ENCODE measurements at regions not wholly inside any gene's neighbourhood (a gene's known extent, or its start where the extent isn't known, plus 50 kb on each side); places are given as distances from the start of the nearest gene placed in this dataset.

- Histone ChIP-seq H3K4me2 (ENCODE audit: low read length) (no peak overlapping the region), H2AFZ (ENCODE audit: low read depth, low read length) (no peak overlapping the region), H3K27ac (ENCODE audit: low read length) (no peak overlapping the region)
Observed at GRCh38 chr18:10121028-10121427, 207.2 kb downstream of the VAPA start.

DNA sequence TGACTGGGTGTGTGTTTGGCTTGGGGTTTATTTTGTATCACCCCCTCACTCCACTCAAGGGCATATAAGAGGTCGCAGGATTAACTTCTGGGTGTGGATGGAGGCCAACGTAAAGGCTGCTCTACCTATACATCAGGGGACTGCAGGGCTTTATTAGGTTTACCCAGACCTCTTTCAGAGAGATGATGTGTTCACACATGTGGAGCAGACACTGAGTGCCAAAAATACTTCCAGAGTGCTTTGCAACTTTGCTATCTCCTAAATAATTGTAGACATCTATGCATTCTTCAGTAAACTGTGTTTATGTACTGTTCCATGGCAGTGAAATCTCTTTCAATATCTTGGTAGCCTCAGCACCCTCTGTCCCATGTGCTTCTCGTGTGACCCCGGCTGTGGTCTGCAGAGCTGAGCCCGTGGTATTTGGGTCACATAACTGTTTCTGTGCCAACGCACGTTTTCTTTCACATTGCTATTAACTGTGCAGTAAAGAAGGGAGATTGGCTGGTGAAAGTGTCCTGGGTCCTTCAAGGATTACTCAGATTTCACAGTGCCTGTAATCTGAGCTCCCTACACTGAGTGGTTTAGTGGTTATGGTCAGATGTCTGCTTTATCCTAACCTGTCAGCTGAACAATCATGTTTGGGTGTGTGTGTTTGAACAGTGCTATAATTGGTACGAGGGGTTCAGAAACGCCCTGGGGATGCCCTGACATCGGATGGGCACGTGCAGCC is 208.1 kb downstream of the VAPA start:
- Histone ChIP-seq H2AFZ (ENCODE audit: low read depth, low read length) (no peak overlapping the region), H3K9ac (ENCODE audit: low read length) (no peak overlapping the region), H3K27ac (ENCODE audit: low read length) (no peak overlapping the region), H3K36me3 (ENCODE audit: insufficient read depth, low read length) (no peaks in the 10 kb centered on the region), H3K9me2 (ENCODE audit: insufficient read depth, low read length) (no peaks in the 10 kb centered on the region), H3K79me2 (replicated peaks; ENCODE audit: insufficient read depth, low read length) (no peaks in the 10 kb centered on the region), H3K4me2 (ENCODE audit: low read length) (no peak overlapping the region), H4K20me1 (ENCODE audit: insufficient read depth) (no peaks in the 10 kb centered on the region), H3K27me3 (ENCODE audit: insufficient read depth, low read depth, low read length) (no peaks in the 10 kb centered on the region), H3F3A (ENCODE audit: insufficient read depth, low read length, poor library complexity, severe bottlenecking) (no peaks in the 10 kb centered on the region), H3K9me3 (ENCODE audit: low read length) (no peaks in the 10 kb centered on the region), H3K4me3 (ENCODE audit: low read length) (no peak overlapping the region)
- TF ChIP-seq MXI1 (conservative IDR thresholded peaks at IDR 0.05; ENCODE audit: poor library complexity, severe bottlenecking) (no peak), CTCF (IDR thresholded peaks at IDR 0.05; ENCODE audit: poor library complexity, severe bottlenecking) (no peak), RAD21 (conservative IDR thresholded peaks at IDR 0.05) (no peak), EP300 (conservative IDR thresholded peaks at IDR 0.05; ENCODE audit: poor library complexity, severe bottlenecking) (no peak), TAF1 (IDR thresholded peaks at IDR 0.05; ENCODE audit: low read depth) (no peak), SMC3 (conservative IDR thresholded peaks at IDR 0.05; ENCODE audit: poor library complexity) (no peak), POLR2AphosphoS5 (IDR thresholded peaks at IDR 0.05) (no peak)
- TF ChIP-seq, protein P1, sequence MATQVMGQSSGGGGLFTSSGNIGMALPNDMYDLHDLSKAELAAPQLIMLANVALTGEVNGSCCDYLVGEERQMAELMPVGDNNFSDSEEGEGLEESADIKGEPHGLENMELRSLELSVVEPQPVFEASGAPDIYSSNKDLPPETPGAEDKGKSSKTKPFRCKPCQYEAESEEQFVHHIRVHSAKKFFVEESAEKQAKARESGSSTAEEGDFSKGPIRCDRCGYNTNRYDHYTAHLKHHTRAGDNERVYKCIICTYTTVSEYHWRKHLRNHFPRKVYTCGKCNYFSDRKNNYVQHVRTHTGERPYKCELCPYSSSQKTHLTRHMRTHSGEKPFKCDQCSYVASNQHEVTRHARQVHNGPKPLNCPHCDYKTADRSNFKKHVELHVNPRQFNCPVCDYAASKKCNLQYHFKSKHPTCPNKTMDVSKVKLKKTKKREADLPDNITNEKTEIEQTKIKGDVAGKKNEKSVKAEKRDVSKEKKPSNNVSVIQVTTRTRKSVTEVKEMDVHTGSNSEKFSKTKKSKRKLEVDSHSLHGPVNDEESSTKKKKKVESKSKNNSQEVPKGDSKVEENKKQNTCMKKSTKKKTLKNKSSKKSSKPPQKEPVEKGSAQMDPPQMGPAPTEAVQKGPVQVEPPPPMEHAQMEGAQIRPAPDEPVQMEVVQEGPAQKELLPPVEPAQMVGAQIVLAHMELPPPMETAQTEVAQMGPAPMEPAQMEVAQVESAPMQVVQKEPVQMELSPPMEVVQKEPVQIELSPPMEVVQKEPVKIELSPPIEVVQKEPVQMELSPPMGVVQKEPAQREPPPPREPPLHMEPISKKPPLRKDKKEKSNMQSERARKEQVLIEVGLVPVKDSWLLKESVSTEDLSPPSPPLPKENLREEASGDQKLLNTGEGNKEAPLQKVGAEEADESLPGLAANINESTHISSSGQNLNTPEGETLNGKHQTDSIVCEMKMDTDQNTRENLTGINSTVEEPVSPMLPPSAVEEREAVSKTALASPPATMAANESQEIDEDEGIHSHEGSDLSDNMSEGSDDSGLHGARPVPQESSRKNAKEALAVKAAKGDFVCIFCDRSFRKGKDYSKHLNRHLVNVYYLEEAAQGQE (IDR thresholded peaks at IDR 0.05; ENCODE audit: borderline replicate concordance): no peak

More at GRCh38 chr18:10121028-10121427, 207.2 kb downstream of the VAPA start:
- Histone ChIP-seq H3F3A (ENCODE audit: insufficient read depth, low read length, poor library complexity, severe bottlenecking) (no peaks in the 10 kb centered on the region), H3K79me2 (replicated peaks; ENCODE audit: insufficient read depth, low read length) (no peaks in the 10 kb centered on the region), H3K9ac (ENCODE audit: low read length) (no peak overlapping the region), H3K9me2 (ENCODE audit: insufficient read depth, low read length) (no peaks in the 10 kb centered on the region), H3K36me3 (ENCODE audit: insufficient read depth, low read length) (no peaks in the 10 kb centered on the region), H3K27me3 (ENCODE audit: insufficient read depth, low read depth, low read length) (no peaks in the 10 kb centered on the region), H4K20me1 (ENCODE audit: insufficient read depth) (no peaks in the 10 kb centered on the region), H3K9me3 (ENCODE audit: low read length) (no peaks in the 10 kb centered on the region), H3K4me3 (ENCODE audit: low read length) (no peak overlapping the region)
- TF ChIP-seq, protein P1 (IDR thresholded peaks at IDR 0.05; ENCODE audit: borderline replicate concordance): no peak
- TF ChIP-seq POLR2AphosphoS5 (IDR thresholded peaks at IDR 0.05): no peak
- TF ChIP-seq RAD21 (conservative IDR thresholded peaks at IDR 0.05): no peak
- no peak for TF ChIP-seq SMC3 (conservative IDR thresholded peaks at IDR 0.05; ENCODE audit: poor library complexity)
- no peak for TF ChIP-seq EZH2 (IDR thresholded peaks at IDR 0.05; ENCODE audit: borderline replicate concordance, insufficient read depth, low read length, poor library complexity, severe bottlenecking)
- TF ChIP-seq EP300 (conservative IDR thresholded peaks at IDR 0.05; ENCODE audit: poor library complexity, severe bottlenecking): no peak
- TF ChIP-seq MXI1 (conservative IDR thresholded peaks at IDR 0.05; ENCODE audit: poor library complexity, severe bottlenecking): no peak
- TF ChIP-seq CTCF (IDR thresholded peaks at IDR 0.05; ENCODE audit: poor library complexity, severe bottlenecking): no peak
- no peak for TF ChIP-seq TAF1 (IDR thresholded peaks at IDR 0.05; ENCODE audit: low read depth)
